H1 (cell line): ENCODE measurements at regions not wholly inside any gene's neighbourhood (a gene's known extent, or its start where the extent isn't known, plus 50 kb on each side); places are given as distances from the start of the nearest gene placed in this dataset.

ENCODE experiments used
- CTCF ChIA-PET: fragments of 300-600 bp; sonication (Branson Sonifier 250); formaldehyde crosslinking; loops from one replicate; lab custom pipeline; 2021; ENCODE audit not compliant: partially characterized antibody; lab: Charles Lee
- POLR2A ChIA-PET: fragments of 300-600 bp; sonication (Branson Sonifier 250); formaldehyde crosslinking; loops from one replicate; lab custom pipeline; 2021; ENCODE audit warnings: inconsistent platforms; ENCODE audit not compliant: partially characterized antibody; lab: Charles Lee
- DNase-seq, 2 experiments: peaks; one replicate each; pipeline versions ENCODE4 v3.0.0 to v3.0.0-alpha.2; 2010 to 2022; ENCODE audit warnings: low spot score in 2 of 2, low read depth in 1 of 2, mixed read lengths in 1 of 2
- FAIRE-seq: peaks from 2 replicates; lab custom pipeline; 2011; peaks lifted over from hg19 to GRCh38; lab: Jason Lieb, UNC
- H2AFZ ChIP-seq: 2 replicates; pipeline ENCODE4 v1.8.1; 2012; ENCODE audit warnings: low read length, inconsistent platforms
- H2AK5ac ChIP-seq: 2 replicates; pipeline ENCODE4 v1.6.1; 2013; ENCODE audit warnings: low read depth, low read length
- H2BK120ac ChIP-seq: replicated peaks from 2 replicates; pipeline ENCODE3; 2013; ENCODE audit warnings: low read depth, low read length, inconsistent platforms
- H2BK12ac ChIP-seq: 2 replicates; pipeline ENCODE4 v1.6.1; 2013; ENCODE audit warnings: low read depth, low read length
- H2BK15ac ChIP-seq: 2 replicates; pipeline ENCODE4 v1.6.1; 2013; ENCODE audit warnings: low read length
- H2BK20ac ChIP-seq: 2 replicates; pipeline ENCODE4 v1.6.1; 2013; ENCODE audit warnings: low read length
- H2BK5ac ChIP-seq: 2 replicates; pipeline ENCODE4 v1.6.1; 2013; ENCODE audit warnings: low read depth, low read length
- H3K14ac ChIP-seq: 2 replicates; pipeline ENCODE4 v1.6.1; 2013; ENCODE audit warnings: inconsistent platforms; ENCODE audit not compliant: insufficient read length
- H3K18ac ChIP-seq: 2 replicates; pipeline ENCODE4 v1.6.1; 2013; ENCODE audit warnings: low read length; ENCODE audit errors: extremely low read depth
- H3K23ac ChIP-seq: 2 replicates; pipeline ENCODE4 v1.6.1; 2013; ENCODE audit warnings: inconsistent platforms; ENCODE audit not compliant: insufficient read length
- H3K23me2 ChIP-seq: 2 replicates; pipeline ENCODE4 v1.6.1; 2013; ENCODE audit warnings: low read depth, low read length
- H3K27ac ChIP-seq: 2 replicates; pipeline ENCODE4 v1.6.1; 2011; ENCODE audit warnings: low read depth, low read length, inconsistent platforms
- H3K27me3 ChIP-seq, 4 experiments: replicated peaks in 1 of 4; 1 replicate in 1 of 4; 2 replicates in 3 of 4; pipeline versions ENCODE4 v1.6.1 to v1.8.1; 2011 to 2013; ENCODE audit warnings: low read length in 3 of 4, mild to moderate bottlenecking in 3 of 4, inconsistent platforms in 2 of 4, mixed read lengths in 2 of 4, moderate library complexity in 1 of 4; ENCODE audit not compliant: control insufficient read depth in 3 of 4, insufficient read depth in 3 of 4; ENCODE audit errors: extremely low read depth in 1 of 4
- H3K36me3 ChIP-seq, 4 experiments: 2 replicates each; pipeline versions ENCODE4 v1.6.1 to v1.8.1; 2011 to 2013; ENCODE audit warnings: mild to moderate bottlenecking in 4 of 4, low read length in 3 of 4, moderate library complexity in 2 of 4, control low read depth in 1 of 4, inconsistent platforms in 1 of 4; ENCODE audit not compliant: insufficient read depth in 4 of 4, control insufficient read depth in 2 of 4
- H3K4ac ChIP-seq: replicated peaks from 2 replicates; pipeline ENCODE3; 2013; ENCODE audit warnings: low read length, low read depth, mixed read lengths, inconsistent platforms; ENCODE audit not compliant: insufficient read length
- H3K4me1 ChIP-seq, 4 experiments: replicated peaks in 1 of 4; 1 replicate in 1 of 4; 2 replicates in 3 of 4; pipeline versions ENCODE4 v1.6.1 to v1.8.1; 2011 to 2013; ENCODE audit warnings: low read length in 3 of 4, inconsistent platforms in 2 of 4, mixed read lengths in 1 of 4; ENCODE audit not compliant: insufficient read depth in 4 of 4, control insufficient read depth in 3 of 4
- H3K4me2 ChIP-seq, 2 experiments: 2 replicates each; pipeline versions ENCODE4 v1.6.1 to v1.8.1; 2011 to 2013; ENCODE audit warnings: low read depth in 2 of 2, low read length in 2 of 2, control low read depth in 1 of 2, inconsistent platforms in 1 of 2, mild to moderate bottlenecking in 1 of 2; ENCODE audit not compliant: insufficient read depth in 1 of 2
- H3K4me3 ChIP-seq, 4 experiments: fragments of 200-600, 300-600 bp in 1 of 4; sonication (generic), shearing (Covaris generic), sonication (Bioruptor Twin) in 1 of 4; 2 replicates each; pipeline versions ENCODE4 v1.5.1 to v1.8.1; 2011 to 2016; ENCODE audit warnings: low read length in 4 of 4, low read depth in 3 of 4, control low read depth in 2 of 4, inconsistent platforms in 2 of 4, mild to moderate bottlenecking in 2 of 4, mixed read lengths in 1 of 4, moderate library complexity in 1 of 4; ENCODE audit not compliant: insufficient read depth in 2 of 4; ENCODE audit errors: extremely low read depth in 1 of 4
- H3K56ac ChIP-seq: replicated peaks from 2 replicates; pipeline ENCODE3; 2013; ENCODE audit warnings: low read depth, mild to moderate bottlenecking, mixed read lengths, low read length, inconsistent platforms; ENCODE audit not compliant: insufficient read length
- H3K79me1 ChIP-seq: 2 replicates; pipeline ENCODE4 v1.6.1; 2013; ENCODE audit warnings: low read depth, low read length, control low read depth
- H3K79me2 ChIP-seq, 2 experiments: 2 replicates each; pipeline versions ENCODE4 v1.6.1 to v1.8.1; 2012 to 2013; ENCODE audit warnings: low read length in 2 of 2, mild to moderate bottlenecking in 2 of 2, inconsistent platforms in 1 of 2; ENCODE audit not compliant: insufficient read depth in 2 of 2, control insufficient read depth in 1 of 2
- H3K9ac ChIP-seq, 4 experiments: replicated peaks in 1 of 4; 1 replicate in 1 of 4; 2 replicates in 3 of 4; pipeline versions ENCODE4 v1.6.1 to v1.8.1; 2011 to 2013; ENCODE audit warnings: low read depth in 3 of 4, low read length in 3 of 4, control low read depth in 2 of 4, mild to moderate bottlenecking in 2 of 4, moderate library complexity in 2 of 4, inconsistent platforms in 1 of 4; ENCODE audit errors: extremely low read depth in 1 of 4
- H3K9me3 ChIP-seq, 2 experiments: 2 replicates each; pipeline versions ENCODE4 v1.6.1 to v1.8.1; 2012 to 2013; ENCODE audit warnings: mild to moderate bottlenecking in 2 of 2, moderate library complexity in 2 of 2, control low read depth in 1 of 2, inconsistent platforms in 1 of 2, low read depth in 1 of 2, low read length in 1 of 2, mixed read lengths in 1 of 2; ENCODE audit not compliant: insufficient read depth in 2 of 2
- H4K20me1 ChIP-seq, 2 experiments: replicated peaks in 1 of 2; 2 replicates each; pipeline versions ENCODE3 to v1.8.1; 2011 to 2013; ENCODE audit warnings: inconsistent platforms in 2 of 2, low read length in 2 of 2, mild to moderate bottlenecking in 1 of 2; ENCODE audit not compliant: insufficient read depth in 2 of 2, control insufficient read depth in 1 of 2
- H4K5ac ChIP-seq: 2 replicates; pipeline ENCODE4 v1.6.1; 2013; ENCODE audit warnings: low read length, low read depth, mixed read lengths, inconsistent platforms; ENCODE audit not compliant: insufficient read length
- H4K8ac ChIP-seq: 2 replicates; pipeline ENCODE4 v1.8.0; 2013; ENCODE audit warnings: mild to moderate bottlenecking, moderate library complexity, low read length, inconsistent platforms; ENCODE audit not compliant: insufficient read depth; ENCODE audit errors: extremely low read depth
- H4K91ac ChIP-seq: replicated peaks from 2 replicates; pipeline ENCODE3; 2013; ENCODE audit warnings: low read length, mixed read lengths, inconsistent platforms; ENCODE audit not compliant: insufficient read length
- BRCA1 ChIP-seq: IDR thresholded peaks from 2 replicates; pipeline ENCODE4 v1.6.1; 2012; ENCODE audit warnings: low read depth, low read length, improper control_type of control experiment
- CEBPB ChIP-seq: IDR thresholded peaks from 2 replicates; pipeline ENCODE4 v1.6.1; 2012; ENCODE audit warnings: low read depth, low read length
- CHD2 ChIP-seq: IDR thresholded peaks from 2 replicates; pipeline ENCODE4 v1.6.1; 2012; ENCODE audit warnings: low read length, improper control_type of control experiment
- CTBP2 ChIP-seq: IDR thresholded peaks from 2 replicates; pipeline ENCODE4 v1.7.0; 2011; ENCODE audit warnings: borderline replicate concordance, mild to moderate bottlenecking, moderate library complexity, mixed read lengths, low read length; ENCODE audit not compliant: insufficient read depth, insufficient read length
- EP300 ChIP-seq, 2 experiments: IDR thresholded peaks; 1 replicate in 1 of 2; 2 replicates in 1 of 2; pipeline ENCODE4 v1.6.1; 2011 to 2012; ENCODE audit warnings: low read depth in 2 of 2, low read length in 2 of 2, mild to moderate bottlenecking in 2 of 2, borderline replicate concordance in 1 of 2, inconsistent platforms in 1 of 2, moderate library complexity in 1 of 2
- GABPA ChIP-seq: IDR thresholded peaks from 2 replicates; pipeline ENCODE4 v1.6.1; 2011; ENCODE audit warnings: mild to moderate bottlenecking, low read length, moderate library complexity, borderline replicate concordance; ENCODE audit not compliant: insufficient read depth
- HDAC2 ChIP-seq, 2 experiments: fragments of 300-600 bp in 1 of 2; sonication (generic) in 1 of 2; IDR thresholded peaks; 2 replicates each; pipeline ENCODE4 v1.6.1; 2011 to 2012; ENCODE audit warnings: low read depth in 2 of 2, low read length in 2 of 2, mild to moderate bottlenecking in 2 of 2, moderate library complexity in 2 of 2, borderline replicate concordance in 1 of 2, inconsistent platforms in 1 of 2
- JUN ChIP-seq: IDR thresholded peaks from 2 replicates; pipeline ENCODE4 v1.6.1; 2011; ENCODE audit warnings: low read depth, mild to moderate bottlenecking, improper control_type of control experiment, low read length
- MAFK ChIP-seq: IDR thresholded peaks from 2 replicates; pipeline ENCODE4 v1.6.1; 2012; ENCODE audit warnings: low read depth, mild to moderate bottlenecking, improper control_type of control experiment, low read length
- MAX ChIP-seq: IDR thresholded peaks from 2 replicates; pipeline ENCODE4 v1.6.1; 2012; ENCODE audit warnings: inconsistent platforms
- POLR2AphosphoS5 ChIP-seq: IDR thresholded peaks from 2 replicates; pipeline ENCODE4 v1.6.1; 2011; ENCODE audit warnings: low read depth, low read length
- RFX5 ChIP-seq: IDR thresholded peaks from 2 replicates; pipeline ENCODE4 v1.6.1; 2011; ENCODE audit warnings: low read depth, low read length, improper control_type of control experiment, borderline replicate concordance
- SP2 ChIP-seq: IDR thresholded peaks from 2 replicates; pipeline ENCODE4 v1.6.1; 2012; ENCODE audit warnings: mild to moderate bottlenecking, low read length, inconsistent platforms
- SP4 ChIP-seq: IDR thresholded peaks from 2 replicates; pipeline ENCODE4 v1.6.1; 2012; ENCODE audit warnings: low read length, inconsistent platforms
- TAF1 ChIP-seq: IDR thresholded peaks from 2 replicates; pipeline ENCODE4 v1.6.1; 2011; ENCODE audit warnings: mild to moderate bottlenecking, low read depth, low read length
- TBP ChIP-seq: IDR thresholded peaks from 2 replicates; pipeline ENCODE4 v1.6.1; 2011; ENCODE audit warnings: low read depth, low read length, improper control_type of control experiment

DNA sequence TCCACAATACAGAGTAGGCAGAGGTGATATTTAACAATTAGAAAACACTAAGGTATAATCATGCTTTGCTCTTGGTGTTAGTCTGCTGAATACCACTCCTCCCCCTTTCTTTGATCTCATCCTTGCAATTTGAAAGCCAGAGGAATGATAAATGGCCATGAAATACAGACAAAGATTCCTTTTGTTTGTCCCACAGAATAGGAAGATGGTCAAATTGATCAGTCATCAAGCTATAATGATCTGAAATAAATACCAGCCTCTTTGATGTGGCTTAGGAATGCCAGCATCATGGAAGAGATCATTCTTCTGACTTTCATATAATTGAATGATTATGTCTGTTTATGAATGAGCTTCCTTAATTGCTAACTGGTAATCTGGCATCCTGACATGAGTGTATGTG is 1541.7 kb upstream of the CDH8 start:
- no peak for FAIRE-seq
- H2AFZ ChIP-seq = peak overlapping the region; percentile 72; the same call in 1 of the 2 replicates
- TF ChIP-seq CHD2 = no peak
- TF ChIP-seq CTBP2 = no peak
- TF ChIP-seq TAF1 = no peak
- no peak for TF ChIP-seq TBP
- no peak for TF ChIP-seq EP300 (IDR thresholded peaks at IDR 0.05; ENCODE audit: borderline replicate concordance in 1 of 2, low read depth in 2 of 2, low read length in 2 of 2)
- no peak for TF ChIP-seq MAFK
- no peak for TF ChIP-seq CEBPB
- TF ChIP-seq JUN = no peak
- no peak for TF ChIP-seq GABPA
- no peak for TF ChIP-seq SP4
- no peak for TF ChIP-seq HDAC2 (IDR thresholded peaks at IDR 0.05; ENCODE audit: borderline replicate concordance in 1 of 2, low read depth in 2 of 2, low read length in 2 of 2)
- no peak for TF ChIP-seq RFX5
- no peak for TF ChIP-seq SP2
- no peak for TF ChIP-seq POLR2AphosphoS5
- no peak for TF ChIP-seq MAX
- no peak for TF ChIP-seq BRCA1

More for the DNA sequence above, 1541.7 kb upstream of the CDH8 start:
- ChIA-PET POLR2A (no interaction called here), CTCF (no interaction called here)
- no peak overlapping the region for H3K27ac ChIP-seq
- no peaks in the 10 kb centered on the region for H3K79me1 ChIP-seq
- no peaks in the 10 kb centered on the region for H3K27me3 ChIP-seq
- H2AK5ac ChIP-seq = no peak overlapping the region
- H3K18ac ChIP-seq = no peak overlapping the region
- no peak overlapping the region for H4K8ac ChIP-seq
- H3K4ac ChIP-seq = no peak overlapping the region
- H3K56ac ChIP-seq = no peak overlapping the region
- H3K14ac ChIP-seq = no peak overlapping the region
- no peak overlapping the region for H3K4me3 ChIP-seq
- DNase-seq = no peak
- no peak overlapping the region for H4K91ac ChIP-seq
- no peaks in the 10 kb centered on the region for H3K9me3 ChIP-seq
- no peak overlapping the region for H2BK120ac ChIP-seq
- H3K9ac ChIP-seq = no peak overlapping the region
- no peak overlapping the region for H2BK20ac ChIP-seq
- H3K4me1 ChIP-seq = peaks cover 0 to 22% (median 4%) of the 10 kb centered on the region in 4 experiments; a peak in 4 of 7 replicates
- no peaks in the 10 kb centered on the region for H4K20me1 ChIP-seq
- no peak overlapping the region for H2BK12ac ChIP-seq
- H4K5ac ChIP-seq = no peak overlapping the region
- H2BK15ac ChIP-seq = no peak overlapping the region
- no peak overlapping the region for H3K4me2 ChIP-seq
- no peaks in the 10 kb centered on the region for H3K79me2 ChIP-seq
- no peaks in the 10 kb centered on the region for H3K36me3 ChIP-seq
- no peak overlapping the region for H2BK5ac ChIP-seq
- H3K23me2 ChIP-seq = no peaks in the 10 kb centered on the region
- H3K23ac ChIP-seq = no peak overlapping the region
